Mammary epithelial cell (primary cell): ENCODE measurements at regions not wholly inside any gene's neighbourhood (a gene's known extent, or its start where the extent isn't known, plus 50 kb on each side); places are given as distances from the start of the nearest gene placed in this dataset.

ENCODE experiments used
- EZH2 ChIP-seq: IDR thresholded peaks from 2 replicates; pipeline ENCODE4 v1.6.1; 2012; ENCODE audit warnings: low read length, inconsistent platforms, borderline replicate concordance
- TF ChIP-seq, protein P1 (sequence below), 2 donors: IDR thresholded peaks in 1 of 2; conservative IDR thresholded peaks in 1 of 2; 2 replicates each; pipeline ENCODE4 v1.5.1; 2011 to 2012; ENCODE audit warnings: inconsistent platforms in 2 of 2, low read length in 2 of 2, mild to moderate bottlenecking in 2 of 2, control low read depth in 1 of 2, low read depth in 1 of 2; ENCODE audit not compliant: insufficient read depth in 1 of 2; ENCODE audit errors: extremely low read depth in 1 of 2

DNA sequence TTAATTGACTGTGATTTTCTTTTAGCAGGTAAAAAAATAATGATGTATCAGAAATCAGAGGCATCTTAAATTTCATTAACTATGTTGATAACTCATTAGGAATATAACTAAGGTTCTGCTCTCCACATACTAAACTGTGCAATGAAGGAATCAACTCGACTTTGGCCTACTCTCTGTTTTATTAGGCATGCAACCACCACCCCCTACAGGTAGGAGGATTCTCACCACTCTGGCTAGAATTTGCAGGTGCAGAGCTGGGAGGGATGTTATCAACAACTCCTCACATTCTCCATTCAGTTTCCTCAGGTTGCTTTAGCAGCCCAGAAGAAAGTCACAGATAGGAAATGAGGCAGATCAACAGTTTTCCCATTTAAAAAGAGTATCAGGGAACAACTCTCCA lies 160.1 kb downstream of the COX18 start:
- TF ChIP-seq, protein P1, sequence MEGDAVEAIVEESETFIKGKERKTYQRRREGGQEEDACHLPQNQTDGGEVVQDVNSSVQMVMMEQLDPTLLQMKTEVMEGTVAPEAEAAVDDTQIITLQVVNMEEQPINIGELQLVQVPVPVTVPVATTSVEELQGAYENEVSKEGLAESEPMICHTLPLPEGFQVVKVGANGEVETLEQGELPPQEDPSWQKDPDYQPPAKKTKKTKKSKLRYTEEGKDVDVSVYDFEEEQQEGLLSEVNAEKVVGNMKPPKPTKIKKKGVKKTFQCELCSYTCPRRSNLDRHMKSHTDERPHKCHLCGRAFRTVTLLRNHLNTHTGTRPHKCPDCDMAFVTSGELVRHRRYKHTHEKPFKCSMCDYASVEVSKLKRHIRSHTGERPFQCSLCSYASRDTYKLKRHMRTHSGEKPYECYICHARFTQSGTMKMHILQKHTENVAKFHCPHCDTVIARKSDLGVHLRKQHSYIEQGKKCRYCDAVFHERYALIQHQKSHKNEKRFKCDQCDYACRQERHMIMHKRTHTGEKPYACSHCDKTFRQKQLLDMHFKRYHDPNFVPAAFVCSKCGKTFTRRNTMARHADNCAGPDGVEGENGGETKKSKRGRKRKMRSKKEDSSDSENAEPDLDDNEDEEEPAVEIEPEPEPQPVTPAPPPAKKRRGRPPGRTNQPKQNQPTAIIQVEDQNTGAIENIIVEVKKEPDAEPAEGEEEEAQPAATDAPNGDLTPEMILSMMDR (conservative IDR thresholded peaks at IDR 0.05 in 1 of 2, IDR thresholded peaks at IDR 0.05 in 1 of 2; ENCODE audit: extremely low read depth in 1 of 2, insufficient read depth in 1 of 2, low read depth in 1 of 2, low read length in 2 of 2) = peak; percentile 22 to 36
- no peak for TF ChIP-seq EZH2
